Ishikawa (cell line): ENCODE measurements at regions not wholly inside any gene's neighbourhood (a gene's known extent, or its start where the extent isn't known, plus 50 kb on each side); places are given as distances from the start of the nearest gene placed in this dataset.

Experiments used
- CEBPB ChIP-seq: IDR thresholded peaks from 2 replicates; pipeline ENCODE4 v1.6.1; 2012
- CREB1 ChIP-seq: IDR thresholded peaks from 2 replicates; pipeline ENCODE4 v1.6.1; 2012; ENCODE audit warnings: low read depth
- EGR1 ChIP-seq: IDR thresholded peaks from 2 replicates; pipeline ENCODE4 v1.6.1; 2012
- EP300 ChIP-seq: IDR thresholded peaks from 2 replicates; pipeline ENCODE4 v1.6.1; 2012; ENCODE audit warnings: borderline replicate concordance
- FOXM1 ChIP-seq: IDR thresholded peaks from 2 replicates; pipeline ENCODE4 v1.6.1; 2012; ENCODE audit warnings: low read depth, borderline replicate concordance
- MAX ChIP-seq: IDR thresholded peaks from 2 replicates; pipeline ENCODE4 v1.6.1; 2012
- NFIC ChIP-seq: IDR thresholded peaks from 2 replicates; pipeline ENCODE4 v1.6.1; 2012
- RAD21 ChIP-seq: IDR thresholded peaks from 2 replicates; pipeline ENCODE4 v1.6.1; 2012; ENCODE audit warnings: low read depth
- REST ChIP-seq: IDR thresholded peaks from 2 replicates; pipeline ENCODE4 v1.6.1; 2012; ENCODE audit warnings: low read depth, mild to moderate bottlenecking
- TAF1 ChIP-seq: IDR thresholded peaks from 2 replicates; pipeline ENCODE4 v1.6.1; 2012; ENCODE audit warnings: low read depth, mild to moderate bottlenecking
- TCF12 ChIP-seq: IDR thresholded peaks from 2 replicates; pipeline ENCODE4 v1.6.1; 2012; ENCODE audit warnings: low read depth
- TEAD4 ChIP-seq: IDR thresholded peaks from 2 replicates; pipeline ENCODE4 v1.6.1; 2012
- USF1 ChIP-seq: IDR thresholded peaks from 2 replicates; pipeline ENCODE4 v1.6.1; 2012
- YY1 ChIP-seq: IDR thresholded peaks from 2 replicates; pipeline ENCODE4 v1.6.1; 2012; ENCODE audit warnings: low read depth
- ZBTB7A ChIP-seq: IDR thresholded peaks from 2 replicates; pipeline ENCODE4 v1.6.1; 2012; ENCODE audit warnings: low read depth

GRCh38 chr22:22168941-22169867, 75.4 kb upstream of the VPREB1 start:
- no peak for TF ChIP-seq CREB1
- no peak for TF ChIP-seq ZBTB7A
- TF ChIP-seq TEAD4 = no peak
- TF ChIP-seq REST = no peak
- TF ChIP-seq USF1 = no peak
- no peak for TF ChIP-seq EP300
- no peak for TF ChIP-seq NFIC
- no peak for TF ChIP-seq CEBPB
- TF ChIP-seq RAD21 = no peak
- no peak for TF ChIP-seq MAX
- TF ChIP-seq TCF12 = no peak
- TF ChIP-seq TAF1 = no peak
- TF ChIP-seq YY1 = no peak

- TF ChIP-seq CEBPB (no peak), USF1 (peak; percentile 93)
Observed at GRCh38 chr22:22168190-22168940, 76.2 kb upstream of the VPREB1 start.

GRCh38 chr22:22167791-22168189, 76.8 kb upstream of the VPREB1 start:
- TF ChIP-seq ZBTB7A (no peak), TAF1 (no peak), FOXM1 (no peak), TCF12 (no peak), RAD21 (no peak), NFIC (no peak), MAX (no peak), CREB1 (no peak), YY1 (no peak), EP300 (no peak), USF1 (no peak), TEAD4 (no peak), REST (no peak), CEBPB (no peak), EGR1 (no peak)

- TF ChIP-seq USF1 (no peak), EP300 (no peak), RAD21 (no peak), CEBPB (no peak), REST (no peak), FOXM1 (no peak), EGR1 (no peak), TAF1 (no peak), TEAD4 (no peak), TCF12 (no peak), CREB1 (no peak), MAX (no peak), ZBTB7A (no peak), YY1 (no peak), NFIC (no peak)
Observed at GRCh38 chr22:22166941-22167713, 77.5 kb upstream of the VPREB1 start.
